K562 (cell line): ENCODE measurements at regions not wholly inside any gene's neighbourhood (a gene's known extent, or its start where the extent isn't known, plus 50 kb on each side); places are given as distances from the start of the nearest gene placed in this dataset.

Source experiments
- BRD4 ChIP-seq: fragments of 200-600 bp; sonication (generic); IDR thresholded peaks from 2 replicates; pipeline ENCODE4 v1.6.1; 2017; ENCODE audit warnings: inconsistent platforms
- CTCF ChIP-seq, 3 experiments: IDR thresholded peaks in 2 of 3; conservative IDR thresholded peaks in 1 of 3; 2 replicates each; pipeline ENCODE4 v1.5.1; 2011 to 2012; ENCODE audit warnings: low read length in 3 of 3, mild to moderate bottlenecking in 3 of 3, control low read depth in 2 of 3, improper control_type of control experiment in 1 of 3, inconsistent platforms in 1 of 3, low read depth in 1 of 3, mixed read lengths in 1 of 3, moderate library complexity in 1 of 3; ENCODE audit not compliant: insufficient read depth in 2 of 3
- NFIC ChIP-seq: fragments of 450-650 bp; IDR thresholded peaks from 2 replicates; pipeline ENCODE4 v1.6.1; 2017; ENCODE audit warnings: mild to moderate bottlenecking, inconsistent platforms
- NR1H2 ChIP-seq: sonication (generic); formaldehyde crosslinking; IDR thresholded peaks from 2 replicates; pipeline ENCODE4 v1.4.0; 2020; ENCODE audit warnings: mild to moderate bottlenecking, missing genetic modification reagents
- POLR2A ChIP-seq: fragments of 450-650 bp; conservative IDR thresholded peaks from 2 replicates; pipeline ENCODE4 v1.6.1; 2016
- PURB ChIP-seq: sonication (generic); formaldehyde crosslinking; IDR thresholded peaks from 2 replicates; pipeline ENCODE4 v1.9.0; 2021; ENCODE audit warnings: low read depth, mild to moderate bottlenecking, missing genetic modification reagents
- TAF1 ChIP-seq: IDR thresholded peaks from 2 replicates; pipeline ENCODE4 v1.6.1; 2011; ENCODE audit warnings: mild to moderate bottlenecking, low read length, moderate library complexity; ENCODE audit not compliant: insufficient read depth, control insufficient read depth, severe bottlenecking; ENCODE audit errors: extremely low read depth
- TF ChIP-seq, protein P1 (sequence below): fragments of 450-650 bp; formaldehyde crosslinking; IDR thresholded peaks from 2 replicates; pipeline ENCODE4 v1.4.0; 2022; ENCODE audit warnings: missing genetic modification characterization

DNA sequence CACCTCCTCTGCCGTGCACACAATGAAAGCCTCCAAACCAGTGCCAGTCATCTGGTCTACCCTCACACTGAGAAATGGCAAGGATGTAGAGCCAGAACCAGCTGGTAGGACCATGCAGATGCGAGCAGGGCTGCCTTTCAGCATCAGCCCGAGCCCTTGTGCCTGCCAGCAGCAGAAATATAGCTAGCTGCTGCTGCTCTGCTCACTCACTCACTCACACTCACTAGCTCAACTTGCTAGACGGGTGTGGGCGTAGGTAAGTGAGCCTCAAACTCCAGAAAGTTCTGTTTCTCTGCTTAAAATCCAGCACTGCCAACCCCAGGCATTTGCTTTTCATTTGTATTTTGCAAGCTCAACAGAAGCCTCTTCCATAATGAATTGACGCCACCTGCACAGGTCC is 114.0 kb downstream of the DRD1 start:
- TF ChIP-seq CTCF (IDR thresholded peaks at IDR 0.05 in 2 of 3, conservative IDR thresholded peaks at IDR 0.05 in 1 of 3; ENCODE audit: insufficient read depth in 2 of 3, low read depth in 1 of 3, low read length in 3 of 3) (no peak), BRD4 (no peak), NFIC (no peak), PURB (CRISPR knock-in tag) (no peak), NR1H2 (CRISPR knock-in tag) (no peak), TAF1 (no peak), POLR2A (no peak)
- TF ChIP-seq, protein P1, sequence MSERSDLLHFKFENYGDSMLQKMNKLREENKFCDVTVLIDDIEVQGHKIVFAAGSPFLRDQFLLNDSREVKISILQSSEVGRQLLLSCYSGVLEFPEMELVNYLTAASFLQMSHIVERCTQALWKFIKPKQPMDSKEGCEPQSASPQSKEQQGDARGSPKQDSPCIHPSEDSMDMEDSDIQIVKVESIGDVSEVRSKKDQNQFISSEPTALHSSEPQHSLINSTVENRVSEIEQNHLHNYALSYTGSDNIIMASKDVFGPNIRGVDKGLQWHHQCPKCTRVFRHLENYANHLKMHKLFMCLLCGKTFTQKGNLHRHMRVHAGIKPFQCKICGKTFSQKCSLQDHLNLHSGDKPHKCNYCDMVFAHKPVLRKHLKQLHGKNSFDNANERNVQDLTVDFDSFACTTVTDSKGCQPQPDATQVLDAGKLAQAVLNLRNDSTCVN = no peak
